GM19324 (cell line): ENCODE measurements at regions not wholly inside any gene's neighbourhood (a gene's known extent, or its start where the extent isn't known, plus 50 kb on each side); places are given as distances from the start of the nearest gene placed in this dataset.

ENCODE experiments used
- ATAC-seq: cut with Tn5 transposase; IDR thresholded peaks from one replicate; pipeline ENCODE4 v1.9.1; 2021; ENCODE audit warnings: mild to moderate bottlenecking, moderate library complexity; ENCODE audit not compliant: unreplicated experiment, low FRiP score

GRCh38 chr12:84315926-84316325 lies 596.7 kb downstream of the SLC6A15 start:
- ATAC-seq: no peak

GRCh38 chr12:84313323-84313675 lies 599.3 kb downstream of the SLC6A15 start:
- no peak for ATAC-seq

GRCh38 chr12:84308211-84308610 lies 604.4 kb downstream of the SLC6A15 start:
- ATAC-seq: no peak

- ATAC-seq: no peak
These were observed 607.5 kb downstream of the SLC6A15 start for GRCh38 chr12:84305144-84305543.

GRCh38 chr12:84294246-84294645 lies 618.4 kb downstream of the SLC6A15 start:
- ATAC-seq: no peak

- ATAC-seq: no peak
These were observed 622.4 kb downstream of the SLC6A15 start for GRCh38 chr12:84290168-84290567.

- no peak for ATAC-seq
These were observed 634.6 kb downstream of the SLC6A15 start for GRCh38 chr12:84277986-84278385.

GRCh38 chr12:84276215-84276614 lies 636.4 kb downstream of the SLC6A15 start:
- no peak for ATAC-seq

GRCh38 chr12:84272324-84272723 lies 640.3 kb downstream of the SLC6A15 start:
- ATAC-seq: no peak

GRCh38 chr12:84270470-84271140 lies 642.0 kb downstream of the SLC6A15 start:
- no peak for ATAC-seq

GRCh38 chr12:84247931-84248330 lies 664.7 kb downstream of the SLC6A15 start:
- ATAC-seq: no peak

GRCh38 chr12:84243686-84244085 lies 668.9 kb downstream of the SLC6A15 start:
- ATAC-seq: no peak

GRCh38 chr12:84222841-84223240 lies 689.8 kb downstream of the SLC6A15 start:
- ATAC-seq: no peak

- ATAC-seq: no peak
These were observed 694.2 kb downstream of the SLC6A15 start for GRCh38 chr12:84218406-84218805.

- ATAC-seq: no peak
These were observed 710.6 kb downstream of the SLC6A15 start for GRCh38 chr12:84201976-84202375.

- no peak for ATAC-seq
These were observed 714.2 kb downstream of the SLC6A15 start for GRCh38 chr12:84198294-84198946.

GRCh38 chr12:84191779-84192178 lies 720.8 kb downstream of the SLC6A15 start:
- ATAC-seq: no peak

- no peak for ATAC-seq
These were observed 726.2 kb downstream of the SLC6A15 start for GRCh38 chr12:84186433-84186832.

- ATAC-seq: no peak
These were observed 729.0 kb downstream of the SLC6A15 start for GRCh38 chr12:84183576-84183975.

GRCh38 chr12:84174115-84174514 lies 738.5 kb downstream of the SLC6A15 start:
- no peak for ATAC-seq

GRCh38 chr12:84172823-84173424 lies 739.7 kb downstream of the SLC6A15 start:
- no peak for ATAC-seq

GRCh38 chr12:84166812-84167211 lies 745.8 kb downstream of the SLC6A15 start:
- no peak for ATAC-seq
